Progenitor cell of endocrine pancreas (in vitro differentiated cells): ENCODE measurements at regions not wholly inside any gene's neighbourhood (a gene's known extent, or its start where the extent isn't known, plus 50 kb on each side); places are given as distances from the start of the nearest gene placed in this dataset.

Source experiments
- DNase-seq: peaks from one replicate; pipeline ENCODE4 v3.0.0; 2021; ENCODE audit warnings: low spot score; ENCODE audit not compliant: unreplicated experiment
- H3K27ac Mint-ChIP-seq: 2 replicates; pipeline ENCODE4 v1.8.0; 2021; ENCODE audit warnings: mild to moderate bottlenecking, moderate library complexity, mixed read lengths
- H3K27me3 Mint-ChIP-seq: 2 replicates; pipeline ENCODE4 v1.8.0; 2021; ENCODE audit warnings: mixed read lengths
- H3K36me3 Mint-ChIP-seq: 2 replicates; pipeline ENCODE4 v1.8.0; 2022; ENCODE audit warnings: mixed read lengths; ENCODE audit not compliant: insufficient read depth
- H3K4me1 Mint-ChIP-seq: 2 replicates; pipeline ENCODE4 v1.8.0; 2021; ENCODE audit warnings: low read depth, mixed read lengths
- H3K4me3 Mint-ChIP-seq: 2 replicates; pipeline ENCODE4 v1.8.0; 2021; ENCODE audit warnings: low read depth, mild to moderate bottlenecking, moderate library complexity, mixed read lengths
- H3K9me3 Mint-ChIP-seq: 2 replicates; pipeline ENCODE4 v1.8.0; 2021; ENCODE audit warnings: low read depth, mixed read lengths
- CTCF ChIP-seq: fragments of 200-600 bp; sonication (generic); IDR thresholded peaks from one replicate; pipeline ENCODE4 v1.5.0; 2021; ENCODE audit warnings: antibody characterized with exemption, mild to moderate bottlenecking; ENCODE audit not compliant: unreplicated experiment

- DNase-seq: no peak
- no peak overlapping the region for H3K27ac Mint-ChIP-seq
- no peaks in the 10 kb centered on the region for H3K27me3 Mint-ChIP-seq
- no peaks in the 10 kb centered on the region for H3K36me3 Mint-ChIP-seq
- no peaks in the 10 kb centered on the region for H3K4me1 Mint-ChIP-seq
- no peak overlapping the region for H3K4me3 Mint-ChIP-seq
- no peaks in the 10 kb centered on the region for H3K9me3 Mint-ChIP-seq
- no peak for TF ChIP-seq CTCF
Measured at GRCh38 chr14:62187265-62187664, 425.0 kb downstream of the SNAPC1 start.

- no peak for TF ChIP-seq CTCF
- H3K27ac Mint-ChIP-seq: no peak overlapping the region
Measured at GRCh38 chr14:62189698-62190097, 427.5 kb downstream of the SNAPC1 start.

GRCh38 chr14:62206456-62206855, 444.2 kb downstream of the SNAPC1 start:
- Mint-ChIP-seq H3K27ac (no peak overlapping the region), H3K4me3 (no peak overlapping the region), H3K27me3 (no peaks in the 10 kb centered on the region), H3K9me3 (peaks cover 19% of the 10 kb centered on the region), H3K36me3 (no peaks in the 10 kb centered on the region), H3K4me1 (no peaks in the 10 kb centered on the region)
- no peak for TF ChIP-seq CTCF
- DNase-seq: no peak

More at GRCh38 chr14:62189698-62190097, 427.5 kb downstream of the SNAPC1 start:
- Mint-ChIP-seq H3K9me3 (peaks cover 1% of the 10 kb centered on the region), H3K4me3 (no peak overlapping the region), H3K4me1 (no peaks in the 10 kb centered on the region), H3K36me3 (no peaks in the 10 kb centered on the region), H3K27me3 (no peaks in the 10 kb centered on the region)
- no peak for DNase-seq

GRCh38 chr14:62209287-62209899, 447.2 kb downstream of the SNAPC1 start:
- H3K4me3 Mint-ChIP-seq: no peak overlapping the region
- H3K36me3 Mint-ChIP-seq: no peaks in the 10 kb centered on the region
- no peaks in the 10 kb centered on the region for H3K4me1 Mint-ChIP-seq
- DNase-seq: no peak
- peaks cover 12% of the 10 kb centered on the region for H3K9me3 Mint-ChIP-seq
- no peak for TF ChIP-seq CTCF
- H3K27me3 Mint-ChIP-seq: no peaks in the 10 kb centered on the region
- no peak overlapping the region for H3K27ac Mint-ChIP-seq

- Mint-ChIP-seq H3K36me3 (no peaks in the 10 kb centered on the region), H3K27me3 (no peaks in the 10 kb centered on the region), H3K4me1 (peaks cover 2% of the 10 kb centered on the region), H3K9me3 (no peaks in the 10 kb centered on the region), H3K4me3 (no peak overlapping the region), H3K27ac (no peak overlapping the region)
- TF ChIP-seq CTCF: no peak
- DNase-seq: no peak
Measured at GRCh38 chr14:62213516-62213915, 451.3 kb downstream of the SNAPC1 start.
